ENCODE measurements at regions not wholly inside any gene's neighbourhood (a gene's known extent, or its start where the extent isn't known, plus 50 kb on each side); places are given as distances from the start of the nearest gene placed in this dataset.

GRCh38 chr5:119953474-119953873 is 324.1 kb downstream of the FAM170A start:
- Histone ChIP-seq H3K18ac (ENCODE audit: low read depth, low read length) (no peak overlapping the region), H3K27ac (ENCODE audit: insufficient read depth, low read length) (no peak overlapping the region), H3K4ac (ENCODE audit: low read depth, low read length) (no peak overlapping the region), H2BK20ac (ENCODE audit: low read depth, low read length) (no peak overlapping the region), H3K4me1 (ENCODE audit: control insufficient read depth, insufficient read depth, low read length) (no peaks in the 10 kb centered on the region), H3K79me1 (ENCODE audit: low read depth in 1 of 2, low read length in 2 of 2) (no peaks in the 10 kb centered on the region), H2BK5ac (ENCODE audit: low read depth, low read length, poor library complexity, severe bottlenecking) (no peak overlapping the region), H2AFZ (replicated peaks; ENCODE audit: low read length, poor library complexity) (no peak overlapping the region), H3K4me3 (ENCODE audit: insufficient read depth, low read depth, low read length) (no peak overlapping the region), H3K4me2 (ENCODE audit: low read depth, low read length) (no peak overlapping the region), H2AK5ac (ENCODE audit: low read depth, low read length) (no peak overlapping the region), H3K9me3 (ENCODE audit: control insufficient read depth, insufficient read depth, low read length) (peaks cover 1% of the 10 kb centered on the region; the same call in 1 of the 2 replicates), H2AK9ac (replicated peaks; ENCODE audit: low read depth, low read length, poor library complexity) (no peak overlapping the region), H3K36me3 (ENCODE audit: control insufficient read depth, insufficient read depth, low read length) (no peaks in the 10 kb centered on the region), H3K56ac (ENCODE audit: extremely low read depth, insufficient read depth, low read length) (no peak overlapping the region), H2BK15ac (ENCODE audit: low read depth, low read length) (no peak overlapping the region), H2BK120ac (ENCODE audit: low read depth, low read length) (no peak overlapping the region), H3K9me1 (ENCODE audit: insufficient read depth, low read length) (no peaks in the 10 kb centered on the region), H4K8ac (ENCODE audit: low read depth in 2 of 2, low read length in 2 of 2) (no peak overlapping the region), H3K14ac (replicated peaks; ENCODE audit: low read depth, low read length) (no peak overlapping the region), H3K27me3 (ENCODE audit: control insufficient read depth, insufficient read depth, low read length) (no peaks in the 10 kb centered on the region), H3K23ac (ENCODE audit: low read depth, low read length) (no peak overlapping the region), H4K20me1 (ENCODE audit: insufficient read depth, low read length) (no peaks in the 10 kb centered on the region), H3K9ac (ENCODE audit: low read depth, low read length) (no peak overlapping the region), H4K5ac (ENCODE audit: low read depth, low read length) (no peak overlapping the region), H4K91ac (ENCODE audit: insufficient read depth, low read depth, low read length) (no peak overlapping the region)
- ChIA-PET CTCF (no interaction called here), POLR2A (ENCODE audit: unreplicated experiment) (no interaction called here)
- TF ChIP-seq MAZ (IDR thresholded peaks at IDR 0.05; ENCODE audit: borderline replicate concordance, low read depth, low read length): no peak
- no peak for TF ChIP-seq RAD21 (IDR thresholded peaks at IDR 0.05; ENCODE audit: low read length)
- no peak for TF ChIP-seq CHD1 (IDR thresholded peaks at IDR 0.05; ENCODE audit: low read depth, low read length)
- TF ChIP-seq USF2 (IDR thresholded peaks at IDR 0.05; ENCODE audit: low read depth, low read length): no peak
- BruUV-seq (replicated peaks): no TSS peak
- intact Hi-C loops (cut with micrococcal nuclease) (no loop called here), dilution Hi-C loops (cut with HindIII; ENCODE audit: low sequenced_read_pairs, unreplicated experiment) (no loop called here), in situ Hi-C loops (cut with MboI; ENCODE audit: low sequenced_read_pairs) (no loop called here)
- DNase-seq (no peak), ATAC-seq (ENCODE audit: low read depth) (no peak)
- no CpG with 5 or more reads among the region's 1 CpG for WGBS, 2 experiments (ENCODE audit: extremely low coverage in 2 of 2, insufficient read length in 1 of 2)
